ENCODE measurements at regions not wholly inside any gene's neighbourhood (a gene's known extent, or its start where the extent isn't known, plus 50 kb on each side); places are given as distances from the start of the nearest gene placed in this dataset.

DNA sequence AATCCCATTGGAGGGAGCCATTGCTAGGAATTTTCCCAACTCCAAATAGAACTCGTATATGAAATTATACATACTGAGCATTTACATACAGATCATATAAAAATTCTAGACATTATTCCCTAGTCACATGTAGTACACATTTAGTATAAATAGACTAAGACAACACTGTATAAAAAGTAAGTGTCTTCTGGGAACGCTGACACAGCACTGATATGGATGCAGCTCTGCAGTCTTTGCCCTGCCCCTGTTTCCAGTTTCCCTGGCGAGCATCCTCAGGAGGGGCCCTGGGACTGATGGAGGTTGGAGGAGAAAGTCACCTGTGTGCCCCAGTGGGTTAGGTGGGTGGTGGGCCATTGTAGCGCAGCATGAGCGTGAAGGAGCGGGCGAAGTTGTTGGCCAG lies 97.8 kb upstream of the CLMN start:
- H3K27me3 ChIP-seq (ENCODE audit: insufficient read depth, low read length): 0 out of 2 replicates have a peak, but pooled peaks cover 2% of the 10 kb centered on the region
- ATAC-seq: no peak
- H3K4me1 ChIP-seq (ENCODE audit: control insufficient read depth in 1 of 2, insufficient read depth in 2 of 2, low read length in 2 of 2): peaks cover 0 to 14% of the 10 kb centered on the region in 2 experiments; a peak in 2 of 4 replicates
- BruUV-seq (replicated peaks): no TSS peak
- H3K9me3 ChIP-seq (ENCODE audit: control insufficient read depth in 1 of 2, insufficient read depth in 1 of 2, low read depth in 1 of 2, low read length in 2 of 2): no peaks in the 10 kb centered on the region
- H3K27ac ChIP-seq (ENCODE audit: low read depth, low read length): no peak overlapping the region
- POLR2A ChIA-PET: no interaction called here
- no peaks in the 10 kb centered on the region for H4K20me1 ChIP-seq (ENCODE audit: insufficient read depth)
- TF ChIP-seq CTCF (IDR thresholded peaks at IDR 0.05 in 2 of 3, conservative IDR thresholded peaks at IDR 0.05 in 1 of 3; ENCODE audit: borderline replicate concordance in 1 of 3, insufficient read depth in 1 of 3, low read depth in 2 of 3, low read length in 2 of 3) (peak in 1 of 3 experiments; percentile 39; a peak in 2 of 6 replicates), CEBPB (IDR thresholded peaks at IDR 0.05; ENCODE audit: low read depth) (no peak)
- no peaks in the 10 kb centered on the region for H3K79me2 ChIP-seq (ENCODE audit: insufficient read depth, low read length)
- H3K4me2 ChIP-seq (ENCODE audit: low read length): no peak overlapping the region
- RAD21 ChIA-PET (ENCODE audit: low non-redundant PET in 1 of 2, low total read pairs in 2 of 2, uncharacterized antibody in 2 of 2, unreplicated experiment in 2 of 2): no interaction called here
- DNase-seq (ENCODE audit: low read depth, low spot score): no peak
- no peaks in the 10 kb centered on the region for H3K9me2 ChIP-seq (ENCODE audit: insufficient read depth)
- intact Hi-C loops (cut with micrococcal nuclease): no loop called here
- CTCF ChIA-PET: interaction anchor here (1.2 kb wide), 1 partner anchor 24 kb away, joined by 3 read pairs; no protein-coding TSS in a partner anchor
- no peaks in the 10 kb centered on the region for H3K36me3 ChIP-seq (ENCODE audit: control insufficient read depth in 1 of 2, insufficient read depth in 2 of 2, low read length in 2 of 2)
- no peak overlapping the region for H3K4me3 ChIP-seq (replicated peaks in 1 of 2; ENCODE audit: low read depth in 1 of 2, low read length in 2 of 2)
- H2AFZ ChIP-seq (ENCODE audit: low read depth, low read length, poor library complexity, severe bottlenecking): no peak overlapping the region
- H3K9ac ChIP-seq (ENCODE audit: low read length): no peak overlapping the region

- Histone ChIP-seq H3K27ac (ENCODE audit: low read depth, low read length) (no peak overlapping the region), H3K9me2 (ENCODE audit: insufficient read depth) (no peaks in the 10 kb centered on the region), H4K20me1 (ENCODE audit: insufficient read depth) (no peaks in the 10 kb centered on the region), H3K4me2 (ENCODE audit: low read length) (no peak overlapping the region), H3K4me1 (ENCODE audit: control insufficient read depth in 1 of 2, insufficient read depth in 2 of 2, low read length in 2 of 2) (peaks cover 0 to 5% of the 10 kb centered on the region in 2 experiments; a peak in 2 of 4 replicates), H3K27me3 (ENCODE audit: insufficient read depth, low read length) (peaks cover 8% of the 10 kb centered on the region; the same call in 1 of the 2 replicates), H2AFZ (ENCODE audit: low read depth, low read length, poor library complexity, severe bottlenecking) (no peak overlapping the region), H3K79me2 (ENCODE audit: insufficient read depth, low read length) (no peaks in the 10 kb centered on the region), H3K36me3 (ENCODE audit: control insufficient read depth in 1 of 2, insufficient read depth in 2 of 2, low read length in 2 of 2) (no peaks in the 10 kb centered on the region), H3K9ac (ENCODE audit: low read length) (no peak overlapping the region), H3K4me3 (replicated peaks in 1 of 2; ENCODE audit: low read depth in 1 of 2, low read length in 2 of 2) (no peak overlapping the region), H3K9me3 (ENCODE audit: control insufficient read depth in 1 of 2, insufficient read depth in 1 of 2, low read depth in 1 of 2, low read length in 2 of 2) (no peaks in the 10 kb centered on the region)
- ATAC-seq (no peak), DNase-seq (ENCODE audit: low read depth, low spot score) (no peak)
- TF ChIP-seq EZH2phosphoT487 (IDR thresholded peaks at IDR 0.05; ENCODE audit: borderline replicate concordance): no peak
- TF ChIP-seq SRF (IDR thresholded peaks at IDR 0.05; ENCODE audit: low read depth): no peak
- no peak for TF ChIP-seq RAD21 (IDR thresholded peaks at IDR 0.05; ENCODE audit: low read depth)
- TF ChIP-seq ELF1 (IDR thresholded peaks at IDR 0.05; ENCODE audit: borderline replicate concordance, low read depth): no peak
- no peak for TF ChIP-seq POLR2AphosphoS5 (IDR thresholded peaks at IDR 0.05; ENCODE audit: low read depth, low read length)
- no peak for TF ChIP-seq CEBPB (IDR thresholded peaks at IDR 0.05; ENCODE audit: low read depth)
- no peak for TF ChIP-seq EZH2 (IDR thresholded peaks at IDR 0.05)
- POLR2A ChIA-PET: no interaction called here
- intact Hi-C loops (cut with micrococcal nuclease): no loop called here
- CTCF ChIA-PET: no interaction called here
- RAD21 ChIA-PET (ENCODE audit: low non-redundant PET in 1 of 2, low total read pairs in 2 of 2, uncharacterized antibody in 2 of 2, unreplicated experiment in 2 of 2): no interaction called here
- BruUV-seq (replicated peaks): no TSS peak
Observed at GRCh38 chr14:95415993-95416392, 96.3 kb upstream of the CLMN start.

All from HCT116 (cell line).